DOHH2 (cell line): ENCODE measurements at regions not wholly inside any gene's neighbourhood (a gene's known extent, or its start where the extent isn't known, plus 50 kb on each side); places are given as distances from the start of the nearest gene placed in this dataset.

Source experiments
- H3F3A ChIP-seq: fragments of 200-600 bp; sonication (generic), shearing (Covaris generic); 2 replicates; pipeline ENCODE4 v1.6.0; 2016; ENCODE audit warnings: antibody characterized with exemption, mild to moderate bottlenecking; ENCODE audit not compliant: control insufficient read depth, insufficient read depth
- H3K27ac ChIP-seq: fragments of 200-600 bp; sonication (generic); 2 replicates; pipeline ENCODE4 v1.5.1; 2014; ENCODE audit warnings: low read depth, mild to moderate bottlenecking, low read length, moderate library complexity
- H3K27me3 ChIP-seq: fragments of 200-600 bp; sonication (generic); 2 replicates; pipeline ENCODE4 v1.6.1; 2014; ENCODE audit warnings: mild to moderate bottlenecking, low read length, mixed read lengths; ENCODE audit not compliant: control insufficient read depth
- H3K36me3 ChIP-seq: fragments of 200-600 bp; sonication (generic); 2 replicates; pipeline ENCODE4 v1.6.1; 2014; ENCODE audit warnings: mild to moderate bottlenecking, low read length, moderate library complexity, mixed read lengths; ENCODE audit not compliant: control insufficient read depth
- H3K4me1 ChIP-seq: fragments of 200-600 bp; sonication (generic); 2 replicates; pipeline ENCODE4 v1.6.1; 2014; ENCODE audit warnings: mild to moderate bottlenecking, low read length, mixed read lengths; ENCODE audit not compliant: control insufficient read depth
- H3K4me2 ChIP-seq: fragments of 200-600 bp; sonication (generic); 2 replicates; pipeline ENCODE4 v1.6.0; 2014; ENCODE audit warnings: mild to moderate bottlenecking, low read length, moderate library complexity
- H3K4me3 ChIP-seq: fragments of 200-600 bp; sonication (generic); 2 replicates; pipeline ENCODE4 v1.5.1; 2014; ENCODE audit warnings: mild to moderate bottlenecking, low read length, mixed read lengths
- H3K79me2 ChIP-seq: fragments of 200-600 bp; sonication (generic); 2 replicates; pipeline ENCODE4 v1.6.1; 2014; ENCODE audit warnings: mild to moderate bottlenecking, low read length, mixed read lengths; ENCODE audit not compliant: control insufficient read depth
- H3K9me2 ChIP-seq: fragments of 200-600 bp; sonication (generic); replicated peaks from 2 replicates; pipeline ENCODE4 v1.6.1; 2014; ENCODE audit warnings: mild to moderate bottlenecking, low read length, mixed read lengths; ENCODE audit not compliant: control insufficient read depth
- H3K9me3 ChIP-seq: fragments of 200-600 bp; sonication (generic); 2 replicates; pipeline ENCODE4 v1.6.1; 2014; ENCODE audit warnings: antibody characterized with exemption, low read length, mixed read lengths; ENCODE audit not compliant: control insufficient read depth, insufficient read depth
- H4K20me1 ChIP-seq: fragments of 200-600 bp; sonication (generic); 2 replicates; pipeline ENCODE4 v1.6.0; 2014; ENCODE audit warnings: low read depth, mild to moderate bottlenecking, antibody characterized with exemption, low read length, moderate library complexity; ENCODE audit not compliant: control insufficient read depth, insufficient read depth
- CTCF ChIP-seq: fragments of 200-600 bp; sonication (generic); IDR thresholded peaks from one replicate; pipeline ENCODE4 v1.5.1; 2014; ENCODE audit warnings: antibody characterized with exemption, mild to moderate bottlenecking, low read depth, low read length; ENCODE audit not compliant: poor library complexity, severe bottlenecking
- EZH2phosphoT487 ChIP-seq: fragments of 200-600 bp; sonication (generic); IDR thresholded peaks from 2 replicates; pipeline ENCODE4 v1.6.1; 2017; ENCODE audit warnings: borderline replicate concordance, mild to moderate bottlenecking, antibody characterized with exemption, low read length, moderate library complexity, mixed read lengths

DNA sequence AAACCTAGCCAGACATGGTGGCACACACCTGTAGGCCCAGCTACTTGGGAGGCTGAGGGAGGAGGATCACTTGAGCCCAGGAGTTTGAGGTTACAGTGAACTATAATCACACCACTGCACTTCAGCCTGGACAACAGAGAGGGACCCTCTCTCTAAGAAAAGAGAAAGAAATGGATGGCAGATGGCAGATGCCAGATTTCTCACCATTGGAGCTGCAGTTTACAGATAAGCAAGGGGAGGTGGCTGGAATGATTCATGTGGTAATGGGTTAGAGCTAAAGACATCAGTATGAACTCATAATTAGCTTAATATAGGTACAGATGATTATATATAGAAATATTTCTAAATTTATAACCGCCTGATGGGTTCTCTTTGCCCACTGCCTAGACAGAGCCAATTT, 80.1 kb upstream of the IPO5 start:
- H3K27me3 ChIP-seq, result 0 out of 2 replicates have a peak, but pooled peaks cover 3% of the 10 kb centered on the region
- H3K27ac ChIP-seq, result no peak overlapping the region
- no peaks in the 10 kb centered on the region for H3K9me3 ChIP-seq
- no peaks in the 10 kb centered on the region for H3F3A ChIP-seq
- TF ChIP-seq EZH2phosphoT487, result no peak
- TF ChIP-seq CTCF, result no peak
- H3K4me3 ChIP-seq, result no peak overlapping the region
- H3K4me1 ChIP-seq, result no peaks in the 10 kb centered on the region
- no peaks in the 10 kb centered on the region for H3K79me2 ChIP-seq
- H3K36me3 ChIP-seq, result no peaks in the 10 kb centered on the region
- H4K20me1 ChIP-seq, result no peaks in the 10 kb centered on the region
- H3K9me2 ChIP-seq, result no peaks in the 10 kb centered on the region
- H3K4me2 ChIP-seq, result no peak overlapping the region

DNA sequence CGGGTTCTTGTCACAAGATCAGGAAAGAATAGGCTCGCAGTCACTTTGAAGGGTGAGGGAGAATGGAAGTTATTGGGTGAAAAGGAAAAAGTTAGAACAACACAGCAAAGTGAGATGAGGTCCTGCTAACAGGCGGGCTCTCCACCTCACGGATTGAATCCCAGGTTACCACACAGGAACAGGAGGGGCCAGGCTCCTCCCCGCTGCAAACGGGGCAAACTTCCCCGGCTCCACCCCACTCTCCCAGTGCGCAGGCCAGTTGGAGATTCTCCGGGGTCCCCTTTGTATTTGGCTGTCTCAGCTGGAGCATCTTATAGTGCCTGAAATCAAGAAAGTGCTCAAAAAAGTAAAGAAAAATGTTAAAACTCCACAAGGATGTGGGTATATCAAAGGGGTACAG, 78.3 kb upstream of the IPO5 start:
- Histone ChIP-seq H3K79me2 (no peaks in the 10 kb centered on the region), H3K4me1 (no peaks in the 10 kb centered on the region), H4K20me1 (no peaks in the 10 kb centered on the region), H3K27ac (no peak overlapping the region), H3K4me2 (no peak overlapping the region), H3K27me3 (0 out of 2 replicates have a peak, but pooled peaks cover 3% of the 10 kb centered on the region), H3K36me3 (no peaks in the 10 kb centered on the region), H3K9me2 (no peaks in the 10 kb centered on the region), H3K4me3 (no peak overlapping the region), H3F3A (no peaks in the 10 kb centered on the region), H3K9me3 (no peaks in the 10 kb centered on the region)
- no peak for TF ChIP-seq CTCF
- TF ChIP-seq EZH2phosphoT487, result no peak

- no peak for TF ChIP-seq EZH2phosphoT487
- no peak for TF ChIP-seq CTCF
- Histone ChIP-seq H3K4me3 (no peak overlapping the region), H3K27me3 (0 out of 2 replicates have a peak, but pooled peaks cover 3% of the 10 kb centered on the region), H3K79me2 (no peaks in the 10 kb centered on the region), H3K4me1 (no peaks in the 10 kb centered on the region), H3K27ac (no peak overlapping the region), H3K9me2 (no peaks in the 10 kb centered on the region), H4K20me1 (no peaks in the 10 kb centered on the region), H3K4me2 (no peak overlapping the region), H3K9me3 (no peaks in the 10 kb centered on the region), H3F3A (no peaks in the 10 kb centered on the region), H3K36me3 (no peaks in the 10 kb centered on the region)
These were observed 77.6 kb upstream of the IPO5 start for GRCh38 chr13:97875911-97876310.
